ENCODE measurements at regions not wholly inside any gene's neighbourhood (a gene's known extent, or its start where the extent isn't known, plus 50 kb on each side); places are given as distances from the start of the nearest gene placed in this dataset.

DNA sequence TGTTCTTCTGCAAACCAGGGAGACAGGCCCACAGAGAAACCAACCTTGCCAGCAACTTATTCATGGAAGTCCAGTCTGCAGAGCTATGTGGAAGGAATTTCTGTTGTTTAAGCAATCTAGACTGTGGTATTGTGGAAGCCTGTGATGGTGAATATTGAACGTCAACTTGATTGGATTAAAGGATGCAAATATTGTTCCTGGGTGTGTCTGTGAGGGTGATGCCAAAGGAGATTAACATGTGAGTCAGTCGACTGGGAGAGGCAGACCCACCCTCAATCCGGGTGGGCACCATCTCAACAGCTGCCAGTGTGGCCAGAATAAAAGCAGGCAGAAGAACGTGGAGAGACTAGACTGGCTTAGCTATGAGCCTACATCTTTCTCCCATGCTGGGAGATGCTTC is 606.0 kb downstream of the EFNB2 start:
- H3K4me3 Mint-ChIP-seq = no peak overlapping the region
- DNase-seq = no peak
- H3K27ac Mint-ChIP-seq = no peak overlapping the region

GRCh38 chr13:105928901-105929300 is 606.6 kb downstream of the EFNB2 start:
- no peaks in the 10 kb centered on the region for H3K4me1 Mint-ChIP-seq
- no peak overlapping the region for H3K4me3 Mint-ChIP-seq
- DNase-seq = no peak
- H3K9me3 Mint-ChIP-seq = peaks cover 0 to 10% (median 2%) of the 10 kb centered on the region in 6 donors
- H3K27ac Mint-ChIP-seq = no peak overlapping the region
- H3K36me3 Mint-ChIP-seq = no peaks in the 10 kb centered on the region
- H3K27me3 Mint-ChIP-seq (ENCODE audit: low read depth in 3 of 3) = peaks cover 0 to 3% (median 3%) of the 10 kb centered on the region in 3 donors

More for the DNA sequence above, 606.0 kb downstream of the EFNB2 start:
- H3K36me3 Mint-ChIP-seq = no peaks in the 10 kb centered on the region
- peaks cover 0 to 10% (median 2%) of the 10 kb centered on the region in 6 donors for H3K9me3 Mint-ChIP-seq
- H3K27me3 Mint-ChIP-seq (ENCODE audit: low read depth in 3 of 3) = peaks cover 0 to 3% (median 3%) of the 10 kb centered on the region in 3 donors
- no peaks in the 10 kb centered on the region for H3K4me1 Mint-ChIP-seq

GRCh38 chr13:105928048-105928447 is 607.4 kb downstream of the EFNB2 start:
- Mint-ChIP-seq H3K36me3 (no peaks in the 10 kb centered on the region), H3K27me3 (ENCODE audit: low read depth in 3 of 3) (peaks cover 0 to 3% (median 3%) of the 10 kb centered on the region in 3 donors), H3K9me3 (peaks cover 0 to 14% (median 3%) of the 10 kb centered on the region in 6 donors), H3K4me3 (no peak overlapping the region), H3K4me1 (no peaks in the 10 kb centered on the region), H3K27ac (no peak overlapping the region)
- DNase-seq = no peak

DNA sequence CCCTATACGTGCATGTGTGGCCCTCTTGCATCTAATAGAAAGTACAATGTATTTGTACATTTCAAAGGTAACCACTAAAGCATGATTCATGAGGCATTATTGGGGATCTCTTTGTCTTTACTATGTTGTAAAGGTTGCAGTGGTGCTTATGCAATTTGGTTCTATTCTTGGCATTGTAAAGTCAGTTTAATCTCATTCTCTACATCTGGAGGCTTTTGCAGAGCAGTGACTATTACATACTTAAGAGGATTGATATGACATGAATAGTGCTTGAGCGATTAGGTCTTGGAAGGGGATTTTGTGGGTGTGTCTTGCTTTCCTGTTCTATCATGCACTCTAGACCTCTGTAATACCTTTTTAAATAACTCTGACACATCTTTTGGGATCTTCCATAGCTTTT is 610.0 kb downstream of the EFNB2 start:
- H3K9me3 Mint-ChIP-seq = peaks cover 0 to 14% (median 2%) of the 10 kb centered on the region in 6 donors
- H3K27me3 Mint-ChIP-seq (ENCODE audit: low read depth in 3 of 3) = peaks cover 0 to 5% (median 3%) of the 10 kb centered on the region in 3 donors
- no peaks in the 10 kb centered on the region for H3K4me1 Mint-ChIP-seq
- H3K36me3 Mint-ChIP-seq = no peaks in the 10 kb centered on the region
- H3K4me3 Mint-ChIP-seq = no peak overlapping the region
- DNase-seq = no peak
- no peak overlapping the region for H3K27ac Mint-ChIP-seq

DNA sequence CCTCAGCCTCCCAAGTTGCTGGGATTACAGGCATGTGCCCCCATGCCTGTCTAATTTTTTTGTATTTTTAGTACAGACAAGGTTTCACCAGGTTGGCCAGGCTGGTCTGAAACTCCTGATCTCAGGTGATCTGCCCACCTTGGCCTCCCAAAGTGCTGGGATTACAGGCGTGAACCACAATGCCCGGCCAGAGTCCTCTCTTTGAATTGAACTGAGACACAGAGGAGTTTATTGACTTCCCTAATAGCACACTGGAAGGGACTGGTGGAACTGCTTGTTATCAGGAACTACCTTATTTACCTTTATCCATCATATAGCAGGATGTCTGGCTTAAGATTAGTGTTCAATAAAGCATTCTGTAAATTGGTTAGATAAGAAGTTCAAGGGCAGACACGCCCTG is 613.8 kb downstream of the EFNB2 start:
- no peak for DNase-seq
- no peaks in the 10 kb centered on the region for H3K36me3 Mint-ChIP-seq
- no peaks in the 10 kb centered on the region for H3K4me1 Mint-ChIP-seq
- peaks cover 0 to 3% (median 0%) of the 10 kb centered on the region in 3 donors for H3K27me3 Mint-ChIP-seq (ENCODE audit: low read depth in 3 of 3)
- no peak overlapping the region for H3K27ac Mint-ChIP-seq
- H3K4me3 Mint-ChIP-seq = no peak overlapping the region
- peaks cover 0 to 6% (median under 1%) of the 10 kb centered on the region in 6 donors for H3K9me3 Mint-ChIP-seq

- Mint-ChIP-seq H3K27me3 (ENCODE audit: low read depth in 3 of 3) (peaks cover 0 to 3% (median 2%) of the 10 kb centered on the region in 3 donors), H3K9me3 (peaks cover 0 to 6% (median under 1%) of the 10 kb centered on the region in 6 donors), H3K36me3 (no peaks in the 10 kb centered on the region), H3K4me1 (peaks cover 0 to 3% of the 10 kb centered on the region in 2 donors), H3K4me3 (no peak overlapping the region), H3K27ac (no peak overlapping the region)
- DNase-seq = no peak
Measured at GRCh38 chr13:105920370-105920769, 615.1 kb downstream of the EFNB2 start.

GRCh38 chr13:105918842-105919741 is 616.4 kb downstream of the EFNB2 start:
- no peak overlapping the region for H3K4me3 Mint-ChIP-seq
- DNase-seq = no peak
- peaks cover 0 to 6% (median 2%) of the 10 kb centered on the region in 6 donors for H3K9me3 Mint-ChIP-seq
- no peaks in the 10 kb centered on the region for H3K36me3 Mint-ChIP-seq
- no peak overlapping the region for H3K27ac Mint-ChIP-seq
- peaks cover 0 to 6% of the 10 kb centered on the region in 2 donors for H3K4me1 Mint-ChIP-seq
- peaks cover 0 to 3% (median 2%) of the 10 kb centered on the region in 3 donors for H3K27me3 Mint-ChIP-seq (ENCODE audit: low read depth in 3 of 3)

- Mint-ChIP-seq H3K9me3 (peaks cover 0 to 5% (median 2%) of the 10 kb centered on the region in 6 donors), H3K27ac (no peak overlapping the region), H3K36me3 (no peaks in the 10 kb centered on the region), H3K27me3 (ENCODE audit: low read depth in 3 of 3) (peaks cover 0 to 5% (median 0%) of the 10 kb centered on the region in 3 donors), H3K4me1 (peaks cover 0 to 6% of the 10 kb centered on the region in 2 donors), H3K4me3 (peak overlapping the region in 1 of 5 donors; percentile 11)
- DNase-seq = no peak
Measured at GRCh38 chr13:105915146-105915850, 620.2 kb downstream of the EFNB2 start.

GRCh38 chr13:105914291-105915036 is 621.0 kb downstream of the EFNB2 start:
- Mint-ChIP-seq H3K9me3 (peaks cover 0 to 5% (median 2%) of the 10 kb centered on the region in 6 donors), H3K4me3 (no peak overlapping the region), H3K36me3 (no peaks in the 10 kb centered on the region), H3K27me3 (ENCODE audit: low read depth in 3 of 3) (peaks cover 0 to 5% (median 0%) of the 10 kb centered on the region in 3 donors), H3K27ac (no peak overlapping the region), H3K4me1 (peaks cover 0 to 6% of the 10 kb centered on the region in 2 donors)
- no peak for DNase-seq

GRCh38 chr13:105908586-105908985 is 626.9 kb downstream of the EFNB2 start:
- Mint-ChIP-seq H3K36me3 (no peaks in the 10 kb centered on the region), H3K9me3 (peaks cover 0 to 5% (median 1%) of the 10 kb centered on the region in 6 donors), H3K4me3 (peak overlapping the region; percentile 36 to 61 (median 53)), H3K27ac (no peak overlapping the region), H3K4me1 (peaks cover 14 to 18% of the 10 kb centered on the region in 2 donors), H3K27me3 (ENCODE audit: low read depth in 3 of 3) (peaks cover 0 to 4% (median 3%) of the 10 kb centered on the region in 3 donors)
- peak in 1 of 3 donors; percentile 6 for DNase-seq

DNA sequence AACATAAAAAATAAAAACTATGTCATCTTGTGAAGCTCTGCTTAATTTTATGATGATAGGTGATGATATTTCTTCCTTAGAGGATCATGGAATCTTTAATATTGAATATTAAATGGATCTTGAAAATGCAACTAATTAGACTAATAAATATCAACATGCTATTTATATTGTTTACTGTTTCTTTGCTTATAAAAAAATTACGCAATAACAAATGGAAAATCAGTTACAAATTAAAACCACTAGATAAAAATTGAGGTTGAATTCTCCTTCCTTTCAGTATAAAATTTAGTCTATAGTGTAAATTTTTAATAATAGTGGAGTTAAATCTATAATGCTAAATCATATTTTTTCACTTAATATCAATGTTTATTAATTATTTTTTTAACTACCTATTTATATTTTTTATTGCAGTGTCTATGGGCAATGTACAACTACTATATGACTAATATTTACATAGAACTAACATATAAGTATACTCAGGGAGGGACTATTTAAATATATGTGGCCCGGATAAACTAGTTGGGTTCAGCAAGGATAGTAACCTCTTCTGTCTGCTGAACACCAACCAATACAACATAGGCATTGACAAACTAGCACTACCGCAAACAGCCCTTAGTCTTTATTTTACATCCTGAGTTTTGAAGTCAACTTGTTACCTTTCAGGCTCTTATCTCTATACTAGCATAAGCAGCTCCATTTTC is 628.0 kb downstream of the EFNB2 start:
- H3K9me3 Mint-ChIP-seq = peaks cover 0 to 5% (median 1%) of the 10 kb centered on the region in 6 donors
- peak overlapping the region in 1 of 5 donors; percentile 10 for H3K4me3 Mint-ChIP-seq
- H3K27ac Mint-ChIP-seq = no peak overlapping the region
- no peaks in the 10 kb centered on the region for H3K36me3 Mint-ChIP-seq
- peaks cover 14 to 18% of the 10 kb centered on the region in 2 donors for H3K4me1 Mint-ChIP-seq
- DNase-seq = no peak
- peaks cover 0 to 3% (median 2%) of the 10 kb centered on the region in 3 donors for H3K27me3 Mint-ChIP-seq (ENCODE audit: low read depth in 3 of 3)

- Mint-ChIP-seq H3K4me3 (no peak overlapping the region), H3K4me1 (peaks cover 14 to 18% of the 10 kb centered on the region in 2 donors), H3K27me3 (ENCODE audit: low read depth in 3 of 3) (peaks cover 0 to 3% (median 0%) of the 10 kb centered on the region in 3 donors), H3K36me3 (no peaks in the 10 kb centered on the region), H3K27ac (no peak overlapping the region), H3K9me3 (peaks cover 0 to 5% (median 1%) of the 10 kb centered on the region in 6 donors)
- no peak for DNase-seq
Measured at GRCh38 chr13:105906746-105907145, 628.7 kb downstream of the EFNB2 start.
